Stimulated activated CD4-positive, alpha-beta T cell treated with anti-CD3 and anti-CD28 coated beads, Interleukin-1b, Interleukin-23, amount 100 ng/mL, for 1 hour (primary cell): ENCODE measurements at regions not wholly inside any gene's neighbourhood (a gene's known extent, or its start where the extent isn't known, plus 50 kb on each side); places are given as distances from the start of the nearest gene placed in this dataset.
"Not testable (repeated sequence)": the region's sequence is repeated elsewhere in the genome, so short reads cannot be mapped to it uniquely, and the experiment has no call there.

Experiments
- DNase-seq, 2 donors: peaks; one replicate each; pipeline ENCODE4 v3.0.0-alpha.2; 2020; ENCODE audit warnings: low read depth in 2 of 2

DNA sequence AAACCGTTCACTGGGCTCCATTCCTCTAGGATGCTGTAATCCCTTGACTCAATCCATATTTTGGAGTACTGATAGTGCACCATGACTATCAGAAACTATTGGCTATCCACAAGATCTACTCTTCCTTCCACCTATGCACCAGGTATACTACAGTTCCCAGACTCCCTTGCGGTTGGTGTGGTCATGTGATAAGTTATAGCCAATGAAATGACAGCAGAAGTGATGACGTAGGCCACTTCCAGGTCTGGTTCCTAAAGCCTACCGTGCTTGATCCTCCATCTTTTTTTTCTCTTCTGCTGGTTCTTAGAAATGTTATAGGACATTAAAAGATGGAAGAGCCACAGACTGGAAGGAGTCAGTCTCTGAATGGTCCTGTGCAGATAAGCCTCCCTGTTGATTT lies 278.8 kb upstream of the C16orf82 start:
- DNase-seq, result no peak

GRCh38 chr16:26791169-26791568 lies 275.6 kb upstream of the C16orf82 start:
- no peak for DNase-seq

- no peak for DNase-seq
Observed at GRCh38 chr16:26795184-26795583, 271.5 kb upstream of the C16orf82 start.

DNA sequence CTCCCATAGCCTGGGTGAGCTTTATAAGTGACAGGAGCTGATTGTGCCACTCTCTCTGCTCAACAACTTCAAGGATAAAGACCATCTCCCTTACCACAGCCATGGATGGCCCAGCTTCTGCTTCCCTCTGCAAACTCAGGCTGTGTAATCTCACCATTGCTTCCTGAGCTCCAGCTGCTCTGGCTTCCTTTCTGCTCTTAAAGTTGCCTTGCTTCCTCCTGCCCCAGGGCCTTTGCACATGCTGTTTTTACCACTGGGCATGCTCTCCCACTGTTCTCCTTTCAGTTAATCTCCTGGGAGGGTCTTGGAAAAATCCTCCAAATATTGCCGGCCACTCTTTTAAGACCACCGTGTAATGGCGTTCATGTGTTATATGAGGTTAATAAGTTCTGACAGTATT lies 265.1 kb upstream of the C16orf82 start:
- no peak for DNase-seq

DNA sequence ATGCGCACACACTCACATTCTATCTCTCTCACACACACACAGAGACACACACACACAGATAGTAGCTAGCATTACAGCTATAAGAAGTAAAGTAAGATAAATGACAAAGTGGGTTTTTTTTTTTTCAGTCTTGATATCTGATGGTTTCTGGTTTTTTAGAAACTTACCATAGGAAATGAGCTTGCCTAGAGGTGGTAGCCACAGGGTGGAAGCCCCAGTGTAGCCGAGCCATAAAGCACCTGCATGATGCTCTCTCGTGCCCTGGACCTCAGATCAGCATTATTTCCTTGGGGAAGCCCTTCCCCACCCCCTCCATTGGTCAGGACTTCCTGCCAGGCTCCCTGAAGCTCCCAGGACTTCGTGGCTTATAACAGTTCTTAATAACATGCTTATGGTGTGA lies 264.3 kb upstream of the C16orf82 start:
- DNase-seq, result no peak

GRCh38 chr16:26802965-26803364 lies 263.8 kb upstream of the C16orf82 start:
- no peak for DNase-seq

DNA sequence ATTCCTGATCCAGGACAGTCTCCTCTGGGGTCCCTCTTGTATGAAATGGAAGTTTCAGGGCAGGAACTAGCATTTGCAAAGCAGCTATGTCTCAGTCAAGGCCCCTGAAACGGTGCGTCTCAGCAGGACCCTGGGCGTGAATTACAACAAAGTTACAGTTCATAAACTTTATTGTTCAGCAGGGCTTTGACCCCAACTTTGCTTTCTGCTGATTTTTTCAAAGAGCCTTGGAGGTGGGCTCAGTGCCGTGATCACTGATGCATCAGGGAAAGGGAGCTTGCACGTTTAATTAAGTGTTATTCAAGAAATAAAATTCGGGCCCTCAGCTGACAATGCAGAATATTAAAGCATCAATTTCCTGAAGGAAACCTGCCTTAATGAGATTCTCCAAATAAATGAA lies 260.1 kb upstream of the C16orf82 start:
- no peak for DNase-seq

GRCh38 chr16:26809461-26809860 lies 257.3 kb upstream of the C16orf82 start:
- DNase-seq, result no peak

DNA sequence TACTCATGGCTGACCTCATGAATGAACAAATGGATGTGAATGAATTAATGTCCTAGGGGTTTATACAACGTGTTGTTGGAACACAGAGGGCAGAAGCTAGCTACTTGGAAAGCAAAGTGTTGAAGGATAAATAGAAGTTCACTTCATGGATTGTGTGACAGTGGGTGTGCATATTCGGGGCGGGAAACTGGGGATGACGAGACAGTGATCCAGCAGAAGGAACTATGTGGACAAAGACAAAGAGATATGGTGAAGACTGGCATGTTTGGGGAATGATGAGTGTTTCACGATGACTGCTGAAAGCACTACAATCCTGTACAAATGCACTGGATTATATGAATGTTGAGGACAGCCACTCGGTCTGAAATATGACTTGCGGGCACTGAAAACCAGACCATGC lies 250.5 kb upstream of the C16orf82 start:
- DNase-seq, result no peak

- DNase-seq, result no peak
Observed at GRCh38 chr16:26816885-26817571, 249.7 kb upstream of the C16orf82 start.

GRCh38 chr16:26818393-26818792 lies 248.3 kb upstream of the C16orf82 start:
- DNase-seq, result no peak

DNA sequence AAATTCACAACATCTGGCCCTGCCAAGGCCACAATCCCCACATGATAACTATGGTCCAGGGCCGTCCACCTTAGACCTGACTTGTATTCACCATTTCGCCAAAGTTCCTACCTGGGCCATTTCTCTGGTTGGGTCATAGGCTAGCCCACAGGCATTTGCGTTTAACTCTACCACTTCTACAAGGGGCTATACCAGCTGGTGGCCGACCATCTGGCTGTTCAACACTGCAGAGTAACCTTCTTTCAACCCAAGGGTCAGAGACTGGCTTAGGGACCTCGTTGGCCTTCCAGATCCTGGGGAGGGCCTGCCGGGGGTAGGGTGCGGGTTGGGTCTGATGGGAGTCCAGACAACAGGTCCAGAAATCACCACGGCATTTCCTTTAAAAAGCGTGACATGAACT lies 242.3 kb upstream of the C16orf82 start:
- DNase-seq, result no peak

DNA sequence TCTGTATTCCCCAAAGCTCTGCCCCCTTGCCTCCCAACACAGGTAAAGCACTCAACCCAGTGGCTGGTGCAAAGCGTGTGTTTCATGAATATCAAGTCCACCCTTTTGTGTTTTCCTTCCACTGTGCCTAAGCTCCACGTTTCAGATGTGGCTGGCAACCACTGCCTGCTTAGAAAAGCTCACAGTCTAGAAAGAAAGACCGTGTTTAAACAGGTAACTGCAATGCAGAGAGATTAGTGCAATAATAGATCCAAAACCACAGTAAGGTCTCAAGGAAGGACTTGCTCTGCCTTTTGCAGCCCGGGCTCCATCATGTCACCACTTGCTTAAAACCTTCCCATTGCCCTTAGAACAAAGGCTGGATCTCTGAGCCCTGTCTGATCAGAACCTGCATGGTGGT lies 240.2 kb upstream of the C16orf82 start:
- DNase-seq, result no peak

DNA sequence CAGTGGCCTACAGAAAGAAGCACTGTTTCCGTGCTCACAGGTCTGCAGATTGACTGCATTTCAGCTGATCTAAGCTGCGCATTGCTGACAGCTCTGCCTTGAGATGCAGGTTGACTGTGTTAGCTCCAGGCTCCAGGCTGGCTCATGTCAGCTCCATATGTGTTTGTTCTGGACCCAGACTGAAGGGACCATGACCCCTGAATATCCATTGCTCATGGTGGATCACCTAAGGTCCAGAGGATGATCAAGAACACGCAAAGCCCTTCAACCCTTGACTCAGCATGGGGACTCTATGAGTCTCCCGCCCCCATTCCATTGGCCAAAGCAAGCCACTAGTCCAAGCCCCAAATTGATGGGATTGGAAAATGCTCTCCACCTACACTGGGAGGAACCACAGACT lies 239.3 kb upstream of the C16orf82 start:
- no peak for DNase-seq

- no peak for DNase-seq
Observed at GRCh38 chr16:26830428-26831127, 236.1 kb upstream of the C16orf82 start.

GRCh38 chr16:26836114-26836513 lies 230.6 kb upstream of the C16orf82 start:
- not testable (repeated sequence) for DNase-seq

DNA sequence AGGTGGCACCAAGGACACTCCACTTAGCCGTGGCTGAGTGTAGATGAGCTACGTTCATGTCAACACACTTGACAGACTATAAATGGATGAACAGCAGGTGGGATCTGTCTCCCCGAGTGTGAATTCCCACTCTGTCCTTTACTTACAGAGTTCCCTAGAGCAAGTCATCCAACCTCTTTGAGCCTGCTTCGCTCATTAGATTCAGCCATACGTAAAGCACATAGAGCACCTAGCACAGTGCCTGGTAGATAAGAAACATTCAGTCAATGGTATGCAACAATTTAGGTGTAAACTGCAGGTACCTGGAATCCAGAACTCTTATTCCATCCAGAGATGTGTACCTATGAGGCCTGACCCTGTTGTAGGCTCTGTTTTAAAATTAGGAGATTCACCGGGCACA lies 227.8 kb upstream of the C16orf82 start:
- DNase-seq, result no peak

- no peak for DNase-seq
Observed at GRCh38 chr16:26840691-26841090, 226.0 kb upstream of the C16orf82 start.

GRCh38 chr16:26856271-26856670 lies 210.5 kb upstream of the C16orf82 start:
- no peak for DNase-seq

GRCh38 chr16:26856791-26857190 lies 209.9 kb upstream of the C16orf82 start:
- no peak for DNase-seq

DNA sequence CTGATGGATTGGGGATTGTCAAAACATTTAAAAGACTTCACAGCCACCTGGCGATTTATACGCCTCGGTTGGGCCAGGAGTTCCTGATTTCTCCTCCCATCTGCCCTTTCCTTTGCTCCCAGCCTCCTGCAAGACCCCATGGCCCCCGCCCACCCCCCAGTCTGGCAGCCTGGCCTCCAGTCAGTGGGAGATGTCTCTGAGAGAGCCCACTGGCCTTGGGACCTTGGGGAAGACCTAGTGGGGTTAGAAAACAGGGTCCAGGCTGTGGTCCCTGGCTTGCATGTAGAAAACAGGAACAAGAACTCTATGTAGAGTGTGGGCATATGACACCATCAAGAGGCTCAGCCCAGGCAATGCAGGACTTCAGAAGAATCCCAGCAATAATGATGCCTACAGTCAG lies 209.4 kb upstream of the C16orf82 start:
- no peak for DNase-seq

GRCh38 chr16:26860506-26860905 lies 206.2 kb upstream of the C16orf82 start:
- DNase-seq, result no peak

GRCh38 chr16:26863931-26864330 lies 202.8 kb upstream of the C16orf82 start:
- DNase-seq, result no peak

- DNase-seq, result not testable (repeated sequence)
Observed at GRCh38 chr16:26874318-26874717, 192.4 kb upstream of the C16orf82 start.
